IMR-90 (cell line): ENCODE measurements at regions not wholly inside any gene's neighbourhood (a gene's known extent, or its start where the extent isn't known, plus 50 kb on each side); places are given as distances from the start of the nearest gene placed in this dataset.

Source experiments
- ATAC-seq: fragments of 200-7000 bp; cut with Tn5 transposase; 2 replicates; pipeline ENCODE4 v1.9.1; 2020; ENCODE audit warnings: low read depth, mild to moderate bottlenecking, moderate library complexity
- BruUV-seq: library from RNA; stranded (reverse); fragments of 400-500 nt; replicated peaks from 2 replicates; lab custom pipeline; 2021; lab: Mats Ljungman, UMichigan
- CTCF ChIA-PET: fragments of 300-600 bp; formaldehyde crosslinking; extraction: SDS; loops from one replicate; lab custom pipeline; 2021; ENCODE audit warnings: antibody characterized with exemption; lab: Yijun Ruan, JAX
- POLR2A ChIA-PET: fragments of 300-600 bp; sonication (Branson Sonifier 250); formaldehyde crosslinking; loops from one replicate; lab custom pipeline; 2022; ENCODE audit warnings: antibody characterized with exemption; ENCODE audit not compliant: unreplicated experiment; lab: Charles Lee
- DNase-seq: peaks from one replicate; pipeline ENCODE4 v3.0.0; 2013
- H2AFZ ChIP-seq: replicated peaks from 2 replicates; pipeline ENCODE3; 2013; ENCODE audit warnings: low read length, mild to moderate bottlenecking; ENCODE audit not compliant: poor library complexity
- H2AK5ac ChIP-seq: 2 replicates; pipeline ENCODE4 v1.6.1; 2013; ENCODE audit warnings: low read depth, low read length, inconsistent platforms
- H2AK9ac ChIP-seq: replicated peaks from 2 replicates; pipeline ENCODE3; 2013; ENCODE audit warnings: mild to moderate bottlenecking, low read depth, low read length, moderate library complexity; ENCODE audit not compliant: poor library complexity
- H2BK120ac ChIP-seq: 2 replicates; pipeline ENCODE4 v1.6.1; 2013; ENCODE audit warnings: low read depth, low read length, inconsistent platforms
- H2BK15ac ChIP-seq: 3 replicates; pipeline ENCODE4 v1.6.1; 2013; ENCODE audit warnings: low read depth, low read length, inconsistent platforms
- H2BK20ac ChIP-seq: 2 replicates; pipeline ENCODE4 v1.6.1; 2013; ENCODE audit warnings: low read depth, mild to moderate bottlenecking, inconsistent platforms, low read length, moderate library complexity
- H2BK5ac ChIP-seq: 2 replicates; pipeline ENCODE4 v1.6.1; 2013; ENCODE audit warnings: mild to moderate bottlenecking, low read depth, low read length, inconsistent platforms; ENCODE audit not compliant: poor library complexity, severe bottlenecking
- H3K14ac ChIP-seq: replicated peaks from 2 replicates; pipeline ENCODE4 v1.6.1; 2013; ENCODE audit warnings: low read depth, low read length, inconsistent platforms
- H3K18ac ChIP-seq: 2 replicates; pipeline ENCODE4 v1.6.1; 2013; ENCODE audit warnings: low read depth, low read length, control low read depth
- H3K23ac ChIP-seq: 2 replicates; pipeline ENCODE4 v1.6.1; 2013; ENCODE audit warnings: low read depth, low read length, inconsistent platforms
- H3K27ac ChIP-seq: 2 replicates; pipeline ENCODE4 v1.5.1; 2013; ENCODE audit warnings: mild to moderate bottlenecking, control low read depth, low read length; ENCODE audit not compliant: insufficient read depth
- H3K27me3 ChIP-seq: 2 replicates; pipeline ENCODE4 v1.6.1; 2013; ENCODE audit warnings: low read length; ENCODE audit not compliant: control insufficient read depth, insufficient read depth
- H3K36me3 ChIP-seq: 2 replicates; pipeline ENCODE4 v1.6.1; 2013; ENCODE audit warnings: low read length, mixed read lengths; ENCODE audit not compliant: control insufficient read depth, insufficient read depth
- H3K4ac ChIP-seq: 2 replicates; pipeline ENCODE4 v1.6.1; 2013; ENCODE audit warnings: low read depth, low read length, inconsistent platforms
- H3K4me1 ChIP-seq: 2 replicates; pipeline ENCODE4 v1.6.1; 2013; ENCODE audit warnings: low read length, mixed read lengths; ENCODE audit not compliant: control insufficient read depth, insufficient read depth
- H3K4me2 ChIP-seq: 2 replicates; pipeline ENCODE4 v1.6.1; 2013; ENCODE audit warnings: low read depth, mild to moderate bottlenecking, control low read depth, low read length, moderate library complexity
- H3K4me3 ChIP-seq: 2 replicates; pipeline ENCODE4 v1.5.1; 2013; ENCODE audit warnings: low read depth, mild to moderate bottlenecking, control low read depth, low read length, moderate library complexity; ENCODE audit not compliant: insufficient read depth
- H3K56ac ChIP-seq: 2 replicates; pipeline ENCODE4 v1.6.1; 2013; ENCODE audit warnings: low read length, inconsistent platforms; ENCODE audit not compliant: insufficient read depth; ENCODE audit errors: extremely low read depth
- H3K79me1 ChIP-seq, 2 experiments: 2 replicates each; pipeline ENCODE4 v1.6.1; 2013; ENCODE audit warnings: low read length in 2 of 2, inconsistent platforms in 1 of 2, low read depth in 1 of 2
- H3K9ac ChIP-seq: 2 replicates; pipeline ENCODE4 v1.6.1; 2013; ENCODE audit warnings: low read depth, low read length, control low read depth
- H3K9me1 ChIP-seq: 2 replicates; pipeline ENCODE4 v1.6.1; 2013; ENCODE audit warnings: low read length, inconsistent platforms; ENCODE audit not compliant: insufficient read depth
- H3K9me3 ChIP-seq: 2 replicates; pipeline ENCODE4 v1.6.1; 2013; ENCODE audit warnings: low read length; ENCODE audit not compliant: control insufficient read depth, insufficient read depth
- H4K20me1 ChIP-seq: 2 replicates; pipeline ENCODE4 v1.6.1; 2013; ENCODE audit warnings: low read length, inconsistent platforms; ENCODE audit not compliant: insufficient read depth
- H4K5ac ChIP-seq: 2 replicates; pipeline ENCODE4 v1.6.1; 2013; ENCODE audit warnings: mild to moderate bottlenecking, low read depth, low read length, control low read depth
- H4K8ac ChIP-seq, 2 experiments: 2 replicates each; pipeline ENCODE4 v1.6.1; 2013; ENCODE audit warnings: low read depth in 2 of 2, low read length in 2 of 2, control low read depth in 1 of 2, inconsistent platforms in 1 of 2
- H4K91ac ChIP-seq: 2 replicates; pipeline ENCODE4 v1.6.1; 2013; ENCODE audit warnings: low read depth, low read length, inconsistent platforms; ENCODE audit not compliant: insufficient read depth
- BHLHE40 ChIP-seq: fragments of 150-350 bp; IDR thresholded peaks from 2 replicates; pipeline ENCODE4 v1.6.1; 2016; ENCODE audit warnings: mild to moderate bottlenecking, low read depth, low read length
- CEBPB ChIP-seq: IDR thresholded peaks from 2 replicates; pipeline ENCODE4 v1.6.1; 2012; ENCODE audit warnings: low read depth, low read length, improper control_type of control experiment
- CHD1 ChIP-seq: IDR thresholded peaks from 2 replicates; pipeline ENCODE4 v1.6.1; 2012; ENCODE audit warnings: low read depth, low read length, improper control_type of control experiment
- FOS ChIP-seq: fragments of 150-350 bp; IDR thresholded peaks from 2 replicates; pipeline ENCODE4 v1.6.1; 2016; ENCODE audit warnings: low read depth, low read length
- MAFK ChIP-seq: IDR thresholded peaks from 2 replicates; pipeline ENCODE4 v1.6.1; 2012; ENCODE audit warnings: low read depth, low read length, improper control_type of control experiment
- MAZ ChIP-seq: IDR thresholded peaks from 2 replicates; pipeline ENCODE4 v1.6.1; 2012; ENCODE audit warnings: low read depth, mild to moderate bottlenecking, low read length, improper control_type of control experiment, moderate library complexity, borderline replicate concordance
- MXI1 ChIP-seq: IDR thresholded peaks from 2 replicates; pipeline ENCODE4 v1.6.1; 2012; ENCODE audit warnings: low read depth, mild to moderate bottlenecking, low read length, moderate library complexity, borderline replicate concordance
- NFE2L2 ChIP-seq: fragments of 150-350 bp; IDR thresholded peaks from 2 replicates; pipeline ENCODE4 v1.6.1; 2016; ENCODE audit warnings: low read depth, mild to moderate bottlenecking, low read length
- POLR2A ChIP-seq: IDR thresholded peaks from 2 replicates; pipeline ENCODE4 v1.6.1; 2012; ENCODE audit warnings: mild to moderate bottlenecking, low read depth, low read length
- RAD21 ChIP-seq: IDR thresholded peaks from 2 replicates; pipeline ENCODE4 v1.6.1; 2012; ENCODE audit warnings: low read length, improper control_type of control experiment
- RCOR1 ChIP-seq: IDR thresholded peaks from 2 replicates; pipeline ENCODE4 v1.6.1; 2012; ENCODE audit warnings: mild to moderate bottlenecking, low read length, improper control_type of control experiment; ENCODE audit not compliant: insufficient replicate concordance
- RFX5 ChIP-seq: IDR thresholded peaks from 2 replicates; pipeline ENCODE4 v1.8.0; 2012; ENCODE audit warnings: low read depth, mild to moderate bottlenecking, low read length, moderate library complexity
- SMC3 ChIP-seq: fragments of 150-350 bp; IDR thresholded peaks from 2 replicates; pipeline ENCODE4 v1.6.1; 2016; ENCODE audit warnings: low read depth, mild to moderate bottlenecking, antibody characterized with exemption, low read length, moderate library complexity
- WGBS, 2 experiments: methylation state at CpG; one replicate each; pipeline versions ENCODE4 v1.1.5 to v1.1.7; 2013; ENCODE audit warnings: missing lambda C conversion rate in 2 of 2; ENCODE audit not compliant: insufficient read length in 1 of 2; ENCODE audit errors: extremely low coverage in 2 of 2; 5-methylcytosine and 5-hydroxymethylcytosine counted together
- dilution Hi-C: fragments of 300-500 bp; cut with HindIII; formaldehyde crosslinking; loops from one replicate; pipeline ENCODE4 v1.14.3; 2018; ENCODE audit warnings: low sequenced_read_pairs; ENCODE audit not compliant: unreplicated experiment
- in situ Hi-C: fragments of 300-500 bp; cut with MboI; formaldehyde crosslinking; loops from 3 replicates; pipeline ENCODE4 v1.14.3; 2019; ENCODE audit warnings: low sequenced_read_pairs, inconsistent platforms, mixed read lengths
- intact Hi-C: fragments of 100-400 bp; cut with micrococcal nuclease; formaldehyde crosslinking; loops from 2 replicates; pipeline ENCODE4 v1.10.0; 2022
- TF ChIP-seq, protein P1 (sequence below): fragments of 150-350 bp; IDR thresholded peaks from 2 replicates; pipeline ENCODE4 v1.6.1; 2016; ENCODE audit warnings: low read depth, mild to moderate bottlenecking, low read length, moderate library complexity, borderline replicate concordance
- TF ChIP-seq, protein P2 (sequence below): fragments of 150-350 bp; IDR thresholded peaks from 2 replicates; pipeline ENCODE4 v1.6.1; 2017; ENCODE audit warnings: mild to moderate bottlenecking, antibody characterized with exemption, low read length, low read depth
- TF ChIP-seq, protein P3 (sequence below): conservative IDR thresholded peaks from 2 replicates; pipeline ENCODE4 v1.5.1; 2012; ENCODE audit warnings: mild to moderate bottlenecking, low read depth, low read length, improper control_type of control experiment

DNA sequence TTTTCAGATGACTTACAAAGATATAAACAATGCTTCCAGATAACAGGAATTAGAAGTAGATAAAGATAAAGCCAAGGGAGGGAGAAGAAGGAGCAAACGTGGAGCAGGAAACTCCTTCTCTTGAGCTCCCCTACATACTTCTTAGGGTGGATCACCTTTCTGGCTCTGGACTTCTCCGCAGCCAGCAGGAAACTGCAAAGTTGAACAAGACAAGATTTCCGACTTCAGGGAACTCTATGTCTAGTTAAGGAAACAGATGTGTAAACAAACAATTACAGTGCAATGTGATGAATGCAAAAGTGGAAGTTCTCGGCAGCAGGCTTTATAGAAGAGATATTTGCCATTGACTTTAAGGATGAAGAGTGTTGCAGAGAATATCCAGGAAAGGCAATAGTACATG, 134.0 kb upstream of the MARCKS start:
- TF ChIP-seq POLR2A (no peak), NFE2L2 (no peak), CEBPB (no peak), MAZ (no peak), CHD1 (no peak), FOS (no peak), BHLHE40 (no peak), RFX5 (no peak), MXI1 (no peak), RCOR1 (no peak), MAFK (no peak), SMC3 (no peak), RAD21 (no peak)
- TF ChIP-seq, protein P1, sequence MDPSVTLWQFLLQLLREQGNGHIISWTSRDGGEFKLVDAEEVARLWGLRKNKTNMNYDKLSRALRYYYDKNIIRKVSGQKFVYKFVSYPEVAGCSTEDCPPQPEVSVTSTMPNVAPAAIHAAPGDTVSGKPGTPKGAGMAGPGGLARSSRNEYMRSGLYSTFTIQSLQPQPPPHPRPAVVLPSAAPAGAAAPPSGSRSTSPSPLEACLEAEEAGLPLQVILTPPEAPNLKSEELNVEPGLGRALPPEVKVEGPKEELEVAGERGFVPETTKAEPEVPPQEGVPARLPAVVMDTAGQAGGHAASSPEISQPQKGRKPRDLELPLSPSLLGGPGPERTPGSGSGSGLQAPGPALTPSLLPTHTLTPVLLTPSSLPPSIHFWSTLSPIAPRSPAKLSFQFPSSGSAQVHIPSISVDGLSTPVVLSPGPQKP = no peak
- TF ChIP-seq, protein P2, sequence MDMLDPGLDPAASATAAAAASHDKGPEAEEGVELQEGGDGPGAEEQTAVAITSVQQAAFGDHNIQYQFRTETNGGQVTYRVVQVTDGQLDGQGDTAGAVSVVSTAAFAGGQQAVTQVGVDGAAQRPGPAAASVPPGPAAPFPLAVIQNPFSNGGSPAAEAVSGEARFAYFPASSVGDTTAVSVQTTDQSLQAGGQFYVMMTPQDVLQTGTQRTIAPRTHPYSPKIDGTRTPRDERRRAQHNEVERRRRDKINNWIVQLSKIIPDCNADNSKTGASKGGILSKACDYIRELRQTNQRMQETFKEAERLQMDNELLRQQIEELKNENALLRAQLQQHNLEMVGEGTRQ = no peak
- TF ChIP-seq, protein P3, sequence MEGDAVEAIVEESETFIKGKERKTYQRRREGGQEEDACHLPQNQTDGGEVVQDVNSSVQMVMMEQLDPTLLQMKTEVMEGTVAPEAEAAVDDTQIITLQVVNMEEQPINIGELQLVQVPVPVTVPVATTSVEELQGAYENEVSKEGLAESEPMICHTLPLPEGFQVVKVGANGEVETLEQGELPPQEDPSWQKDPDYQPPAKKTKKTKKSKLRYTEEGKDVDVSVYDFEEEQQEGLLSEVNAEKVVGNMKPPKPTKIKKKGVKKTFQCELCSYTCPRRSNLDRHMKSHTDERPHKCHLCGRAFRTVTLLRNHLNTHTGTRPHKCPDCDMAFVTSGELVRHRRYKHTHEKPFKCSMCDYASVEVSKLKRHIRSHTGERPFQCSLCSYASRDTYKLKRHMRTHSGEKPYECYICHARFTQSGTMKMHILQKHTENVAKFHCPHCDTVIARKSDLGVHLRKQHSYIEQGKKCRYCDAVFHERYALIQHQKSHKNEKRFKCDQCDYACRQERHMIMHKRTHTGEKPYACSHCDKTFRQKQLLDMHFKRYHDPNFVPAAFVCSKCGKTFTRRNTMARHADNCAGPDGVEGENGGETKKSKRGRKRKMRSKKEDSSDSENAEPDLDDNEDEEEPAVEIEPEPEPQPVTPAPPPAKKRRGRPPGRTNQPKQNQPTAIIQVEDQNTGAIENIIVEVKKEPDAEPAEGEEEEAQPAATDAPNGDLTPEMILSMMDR = no peak
- H3K4me1 ChIP-seq = peaks cover 4% of the 10 kb centered on the region
- H3K4me3 ChIP-seq = no peak overlapping the region
- H3K9me1 ChIP-seq = no peaks in the 10 kb centered on the region
- ATAC-seq (peak; percentile 56), DNase-seq (peak; percentile 50)
- no peak overlapping the region for H3K56ac ChIP-seq
- POLR2A ChIA-PET = no interaction called here
- no peak overlapping the region for H4K8ac ChIP-seq
- no peak overlapping the region for H2BK120ac ChIP-seq
- no peak overlapping the region for H2BK5ac ChIP-seq
- peak overlapping the region; percentile 60 for H2AFZ ChIP-seq
- BruUV-seq = no TSS peak
- no peaks in the 10 kb centered on the region for H3K27me3 ChIP-seq
- intact Hi-C loops (no loop called here), in situ Hi-C loops (no loop called here), dilution Hi-C loops (no loop called here)
- CTCF ChIA-PET = no interaction called here
- H2BK15ac ChIP-seq = no peak overlapping the region
- no peak overlapping the region for H2BK20ac ChIP-seq
- no peak overlapping the region for H3K18ac ChIP-seq
- H2AK5ac ChIP-seq = no peak overlapping the region
- WGBS, 2 experiments = 28% methylated on average over 2 of the region's 4 CpGs; no CpG with 5 or more reads in 1 of the 2 experiments
- H4K20me1 ChIP-seq = no peaks in the 10 kb centered on the region
- H3K79me1 ChIP-seq = no peaks in the 10 kb centered on the region
- H3K14ac ChIP-seq = no peak overlapping the region; the same call in 1 of the 2 replicates
- H3K23ac ChIP-seq = no peak overlapping the region
- no peak overlapping the region for H3K4ac ChIP-seq
- no peak overlapping the region for H3K27ac ChIP-seq
- no peaks in the 10 kb centered on the region for H3K9me3 ChIP-seq
- H4K91ac ChIP-seq = no peak overlapping the region
- no peaks in the 10 kb centered on the region for H3K36me3 ChIP-seq
- no peak overlapping the region for H4K5ac ChIP-seq
- no peak overlapping the region for H3K9ac ChIP-seq
- H3K4me2 ChIP-seq = peak overlapping the region; percentile 5
- no peak overlapping the region for H2AK9ac ChIP-seq
